ENCODE measurements at regions not wholly inside any gene's neighbourhood (a gene's known extent, or its start where the extent isn't known, plus 50 kb on each side); places are given as distances from the start of the nearest gene placed in this dataset.

DNA sequence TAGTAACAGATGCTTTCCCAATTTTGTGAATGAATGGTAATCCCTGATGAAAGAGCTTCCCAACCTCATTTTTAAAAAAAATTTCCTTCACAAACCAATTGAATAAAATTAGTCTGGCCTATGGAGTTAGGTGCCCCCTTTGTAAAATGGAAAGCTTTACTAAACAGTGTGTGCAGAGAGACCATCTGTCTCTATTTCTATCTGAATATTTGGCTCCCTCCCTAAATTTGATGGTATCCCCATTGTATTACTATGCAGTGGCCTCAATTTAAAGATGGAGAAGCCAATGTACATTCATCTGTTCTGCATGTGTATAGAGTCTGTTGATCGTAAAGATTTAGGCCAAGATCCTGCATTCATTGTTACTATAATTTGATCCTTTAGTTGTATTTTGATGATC, 397.7 kb upstream of the RGS6 start:
- CTCF ChIA-PET (ENCODE audit: unreplicated experiment) = no interaction called here
- Histone ChIP-seq H3K4me2 (ENCODE audit: low read length) (no peak overlapping the region), H3K9me3 (ENCODE audit: low read length) (no peaks in the 10 kb centered on the region), H2AFZ (ENCODE audit: low read length) (no peak overlapping the region), H3K79me2 (ENCODE audit: insufficient read depth, low read depth, low read length) (no peaks in the 10 kb centered on the region), H3K27ac (ENCODE audit: low read depth, low read length, poor library complexity, severe bottlenecking) (no peak overlapping the region), H4K20me1 (ENCODE audit: insufficient read depth, low read length) (no peaks in the 10 kb centered on the region), H3K9me2 (ENCODE audit: insufficient read depth, low read length) (no peaks in the 10 kb centered on the region), H3K4me3 (ENCODE audit: low read depth, low read length, poor library complexity, severe bottlenecking) (no peak overlapping the region), H3K4me1 (ENCODE audit: insufficient read depth, low read length, poor library complexity, severe bottlenecking) (peaks cover 4% of the 10 kb centered on the region), H3K36me3 (ENCODE audit: insufficient read depth, low read length) (peaks cover 9% of the 10 kb centered on the region; the same call in 1 of the 2 replicates)
- POLR2A ChIA-PET = no interaction called here
- no peak for TF ChIP-seq EZH2phosphoT487 (IDR thresholded peaks at IDR 0.05; ENCODE audit: borderline replicate concordance, low read depth, low read length)
- TF ChIP-seq, protein P1, sequence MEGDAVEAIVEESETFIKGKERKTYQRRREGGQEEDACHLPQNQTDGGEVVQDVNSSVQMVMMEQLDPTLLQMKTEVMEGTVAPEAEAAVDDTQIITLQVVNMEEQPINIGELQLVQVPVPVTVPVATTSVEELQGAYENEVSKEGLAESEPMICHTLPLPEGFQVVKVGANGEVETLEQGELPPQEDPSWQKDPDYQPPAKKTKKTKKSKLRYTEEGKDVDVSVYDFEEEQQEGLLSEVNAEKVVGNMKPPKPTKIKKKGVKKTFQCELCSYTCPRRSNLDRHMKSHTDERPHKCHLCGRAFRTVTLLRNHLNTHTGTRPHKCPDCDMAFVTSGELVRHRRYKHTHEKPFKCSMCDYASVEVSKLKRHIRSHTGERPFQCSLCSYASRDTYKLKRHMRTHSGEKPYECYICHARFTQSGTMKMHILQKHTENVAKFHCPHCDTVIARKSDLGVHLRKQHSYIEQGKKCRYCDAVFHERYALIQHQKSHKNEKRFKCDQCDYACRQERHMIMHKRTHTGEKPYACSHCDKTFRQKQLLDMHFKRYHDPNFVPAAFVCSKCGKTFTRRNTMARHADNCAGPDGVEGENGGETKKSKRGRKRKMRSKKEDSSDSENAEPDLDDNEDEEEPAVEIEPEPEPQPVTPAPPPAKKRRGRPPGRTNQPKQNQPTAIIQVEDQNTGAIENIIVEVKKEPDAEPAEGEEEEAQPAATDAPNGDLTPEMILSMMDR (conservative IDR thresholded peaks at IDR 0.05; ENCODE audit: low read length) = no peak
- DNase-seq (ENCODE audit: low spot score) = no peak
- intact Hi-C loops (cut with micrococcal nuclease; ENCODE audit: unreplicated experiment) = no loop called here
- no TSS peak for BruUV-seq (replicated peaks)

DNA sequence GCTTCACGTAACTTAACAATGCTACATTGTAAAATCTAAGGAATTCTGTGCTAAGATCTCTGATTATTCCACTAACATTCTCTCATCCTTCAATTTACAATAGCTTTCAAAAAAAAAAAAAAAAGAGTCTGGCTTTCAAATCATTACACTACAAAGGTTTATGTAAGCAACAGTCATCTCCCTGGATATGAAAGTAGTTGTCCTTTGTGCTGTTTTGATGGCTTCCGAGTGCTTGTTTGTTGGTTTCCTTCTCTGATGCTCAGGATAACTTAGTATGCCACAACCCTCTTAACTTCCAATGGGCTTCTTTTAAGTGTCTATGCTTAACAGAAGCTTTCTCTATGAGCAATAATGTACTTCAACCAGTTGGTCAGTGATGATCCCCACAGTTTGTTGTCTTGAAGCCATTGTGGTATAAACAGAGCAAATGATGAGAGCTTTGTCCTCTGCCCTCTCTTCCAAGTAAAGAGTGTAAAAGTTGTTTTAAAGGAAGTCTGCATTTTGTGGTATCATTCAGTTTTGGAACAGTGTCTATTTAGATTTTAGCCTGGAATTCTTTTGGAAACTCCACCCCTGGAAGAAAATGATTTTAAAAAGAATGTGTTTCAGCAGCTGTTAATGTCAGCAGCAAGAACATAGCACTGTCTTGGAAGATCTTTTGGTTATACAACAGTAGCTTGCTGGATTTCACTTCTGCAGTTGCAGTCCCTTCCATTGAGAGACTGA, 396.1 kb upstream of the RGS6 start:
- Histone ChIP-seq H3K27ac (ENCODE audit: low read depth, low read length, poor library complexity, severe bottlenecking) (no peak overlapping the region), H4K20me1 (ENCODE audit: insufficient read depth, low read length) (no peaks in the 10 kb centered on the region), H2AFZ (ENCODE audit: low read length) (no peak overlapping the region), H3K9me2 (ENCODE audit: insufficient read depth, low read length) (no peaks in the 10 kb centered on the region), H3K4me2 (ENCODE audit: low read length) (no peak overlapping the region), H3K4me1 (ENCODE audit: insufficient read depth, low read length, poor library complexity, severe bottlenecking) (peaks cover 12% of the 10 kb centered on the region), H3K36me3 (ENCODE audit: insufficient read depth, low read length) (peaks cover 6% of the 10 kb centered on the region; the same call in 1 of the 2 replicates), H3K79me2 (ENCODE audit: insufficient read depth, low read depth, low read length) (no peaks in the 10 kb centered on the region), H3K4me3 (ENCODE audit: low read depth, low read length, poor library complexity, severe bottlenecking) (no peak overlapping the region), H3K9me3 (ENCODE audit: low read length) (no peaks in the 10 kb centered on the region)
- intact Hi-C loops (cut with micrococcal nuclease; ENCODE audit: unreplicated experiment) = no loop called here
- POLR2A ChIA-PET = interaction anchor here (0.7 kb wide), 1 partner anchor 211 kb away, joined by 4 read pairs; no protein-coding TSS in a partner anchor
- CTCF ChIA-PET (ENCODE audit: unreplicated experiment) = interaction anchor here (0.7 kb wide), 1 partner anchor 15 kb away, joined by 3 read pairs; no protein-coding TSS in a partner anchor
- BruUV-seq (replicated peaks) = no TSS peak
- TF ChIP-seq, protein P1 (conservative IDR thresholded peaks at IDR 0.05; ENCODE audit: low read length) = no peak
- TF ChIP-seq EZH2phosphoT487 (IDR thresholded peaks at IDR 0.05; ENCODE audit: borderline replicate concordance, low read depth, low read length) = no peak
- no peak for DNase-seq (ENCODE audit: low spot score)
